DMS 273 treated with DMSO at 0.1 percent for 48 hours (cell line): ENCODE measurements at regions not wholly inside any gene's neighbourhood (a gene's known extent, or its start where the extent isn't known, plus 50 kb on each side); places are given as distances from the start of the nearest gene placed in this dataset.
"Not testable (repeated sequence)": the region's sequence is repeated elsewhere in the genome, so short reads cannot be mapped to it uniquely, and the experiment has no call there.

Experiments used
- DNase-seq: peaks from one replicate; lab custom pipeline; 2025; lab: John Stamatoyannopoulos, UW

- peak; percentile 10 for DNase-seq
Observed at GRCh38 chr17:71023249-71024030, 854.1 kb downstream of the KCNJ2 start.

DNA sequence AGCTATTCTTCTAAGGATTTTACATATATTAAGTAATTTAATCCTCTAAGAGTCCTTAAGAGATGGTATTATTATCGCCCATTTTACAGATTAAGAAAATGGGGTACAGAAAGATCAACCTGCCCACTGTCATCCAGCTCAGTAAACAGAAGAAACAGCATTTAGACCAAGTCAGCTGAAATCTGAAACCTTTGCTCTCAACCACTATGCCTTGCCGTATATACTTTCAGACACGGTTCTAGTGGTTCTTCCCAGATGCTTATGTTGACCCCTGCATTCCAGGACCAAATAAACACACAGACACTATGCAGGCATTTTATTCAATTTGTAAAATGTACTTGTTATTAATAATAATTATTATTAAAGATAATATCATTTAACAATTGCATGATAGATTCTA, 854.8 kb downstream of the KCNJ2 start:
- DNase-seq: no peak

DNA sequence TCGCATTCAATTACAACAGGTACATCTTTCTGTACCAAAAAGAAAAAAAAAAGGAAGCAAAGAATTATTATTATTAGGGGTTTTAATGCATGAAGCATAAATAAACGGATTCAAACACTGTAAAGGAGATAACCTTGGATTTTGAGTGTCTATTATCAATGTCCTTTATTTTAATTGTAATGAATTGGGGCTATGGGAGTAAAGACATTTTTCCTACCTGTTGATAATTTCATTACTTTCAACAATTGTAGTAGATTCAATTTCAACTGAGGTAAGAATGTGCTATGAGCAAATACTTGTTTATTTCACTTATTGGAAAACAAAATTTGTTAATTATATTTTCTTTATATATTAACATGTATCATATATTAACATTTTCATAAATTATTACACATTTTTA, 855.6 kb downstream of the KCNJ2 start:
- DNase-seq: no peak

- no peak for DNase-seq
Observed at GRCh38 chr17:71029246-71029645, 859.9 kb downstream of the KCNJ2 start.

GRCh38 chr17:71031286-71031685, 862.0 kb downstream of the KCNJ2 start:
- not testable (repeated sequence) for DNase-seq

- no peak for DNase-seq
Observed at GRCh38 chr17:71032746-71033273, 863.5 kb downstream of the KCNJ2 start.

- DNase-seq: no peak
Observed at GRCh38 chr17:71033336-71033735, 864.0 kb downstream of the KCNJ2 start.

- no peak for DNase-seq
Observed at GRCh38 chr17:71035226-71035625, 865.9 kb downstream of the KCNJ2 start.

GRCh38 chr17:71037386-71037785, 868.1 kb downstream of the KCNJ2 start:
- no peak for DNase-seq

DNA sequence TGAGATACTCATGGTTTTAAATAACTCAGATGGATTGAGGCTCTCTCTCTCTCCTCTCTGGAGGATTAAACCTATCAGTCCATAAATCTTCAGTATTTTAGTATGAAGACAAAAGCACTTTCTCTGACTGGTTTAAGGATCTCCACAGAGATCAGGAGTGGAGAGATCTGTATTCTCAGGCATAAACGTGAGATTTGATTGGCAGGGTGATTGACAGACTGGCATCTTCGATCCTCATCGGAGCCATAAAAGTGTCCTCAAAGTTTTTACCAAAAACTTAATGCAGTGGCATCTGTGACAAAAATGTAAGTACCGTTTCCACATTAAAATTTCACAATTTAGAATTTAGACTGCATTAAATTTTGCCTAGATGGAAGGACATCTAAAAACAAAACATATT, 870.1 kb downstream of the KCNJ2 start:
- DNase-seq: no peak

GRCh38 chr17:71052971-71053370, 883.6 kb downstream of the KCNJ2 start:
- DNase-seq: no peak

- DNase-seq: no peak
Observed at GRCh38 chr17:71055128-71055527, 885.8 kb downstream of the KCNJ2 start.

GRCh38 chr17:71057448-71057847, 888.1 kb downstream of the KCNJ2 start:
- DNase-seq: no peak

- no peak for DNase-seq
Observed at GRCh38 chr17:71057938-71058337, 888.6 kb downstream of the KCNJ2 start.

DNA sequence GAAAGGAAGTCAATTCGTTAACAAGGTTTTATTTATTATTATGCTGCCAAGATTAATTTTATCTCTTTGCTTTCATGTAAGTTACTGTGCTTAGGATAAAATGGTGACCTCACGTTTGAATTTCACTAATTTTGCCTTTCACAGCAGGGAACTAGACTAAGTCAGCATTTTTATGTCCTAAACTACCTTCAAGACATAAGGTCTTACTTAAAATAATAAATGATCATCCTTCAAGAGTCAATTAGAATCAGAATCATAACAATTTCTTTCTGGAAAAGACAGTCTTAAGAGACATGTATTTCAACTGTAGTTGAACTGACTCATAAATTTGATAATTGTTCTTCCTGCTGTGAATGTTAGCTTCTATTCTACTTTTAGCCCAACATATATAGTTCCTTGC, 893.8 kb downstream of the KCNJ2 start:
- no peak for DNase-seq

GRCh38 chr17:71063559-71063958, 894.2 kb downstream of the KCNJ2 start:
- DNase-seq: no peak

DNA sequence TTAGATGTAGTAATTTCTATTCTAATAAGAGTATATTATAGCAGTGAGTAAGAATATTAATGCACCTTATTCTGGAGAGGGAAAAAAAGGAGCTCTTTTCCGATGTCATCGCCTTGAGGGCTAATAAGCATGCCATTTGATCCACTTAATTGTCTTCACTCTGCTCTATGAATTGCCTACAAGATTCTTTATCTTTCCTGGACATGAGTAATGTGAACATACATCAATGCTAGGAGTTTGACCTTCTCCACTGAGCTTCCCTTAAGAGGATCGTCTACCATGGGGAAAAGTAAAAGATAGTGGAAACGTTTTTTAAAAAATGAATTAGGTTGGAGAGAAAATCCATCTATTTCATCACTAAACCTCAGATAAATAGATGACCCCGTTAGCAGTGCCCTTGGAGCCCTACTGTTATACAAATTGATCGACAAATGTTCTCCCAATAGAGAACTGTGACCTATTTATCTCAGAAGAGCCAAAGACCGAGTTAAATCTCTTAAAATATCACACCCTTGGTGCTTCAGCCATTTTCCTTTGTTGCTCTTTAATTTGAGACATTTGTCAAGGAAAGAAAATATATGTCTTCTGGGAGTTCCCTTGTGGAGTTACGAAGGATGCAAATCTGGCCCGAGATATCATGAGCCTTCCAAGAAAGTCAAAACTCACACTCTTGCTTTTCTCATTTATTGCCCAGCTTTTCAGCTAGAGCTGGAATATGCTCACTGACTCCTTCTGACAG, 898.5 kb downstream of the KCNJ2 start:
- no peak for DNase-seq

DNA sequence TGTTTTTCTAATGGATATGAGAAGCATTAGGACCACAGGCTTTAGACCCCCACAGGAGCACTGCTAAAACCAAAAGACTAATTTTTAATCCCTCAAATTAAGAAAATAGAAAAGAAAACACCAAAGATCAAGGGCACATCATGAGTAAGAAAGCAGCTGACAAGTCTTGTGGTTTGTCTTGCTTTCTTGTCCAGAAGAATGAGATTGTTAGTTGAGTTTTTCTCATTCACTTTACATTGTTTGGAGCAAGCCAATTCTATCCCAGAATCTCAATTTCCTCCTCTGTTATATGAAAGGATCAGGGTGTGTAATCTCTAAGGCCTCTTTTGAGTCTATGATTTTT, 899.0 kb downstream of the KCNJ2 start:
- DNase-seq: no peak

DNA sequence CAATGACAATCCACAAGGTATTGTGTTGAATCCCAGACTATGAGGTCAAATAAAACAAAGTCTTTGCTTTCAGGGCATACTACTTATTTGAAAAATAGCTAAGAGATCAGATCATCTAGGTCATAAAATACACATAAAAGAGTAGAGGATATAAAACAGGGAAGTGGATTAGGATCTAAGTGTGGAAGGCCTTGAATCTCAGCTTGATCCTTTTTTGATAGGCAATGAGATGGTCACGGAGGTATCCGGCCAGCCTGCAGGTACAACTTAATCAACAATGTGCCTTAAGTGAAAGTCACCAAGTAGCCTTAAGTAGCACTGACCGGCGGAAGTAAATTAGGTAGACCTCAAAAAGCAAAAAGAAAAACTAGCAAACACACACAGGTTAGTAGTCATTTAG, 901.7 kb downstream of the KCNJ2 start:
- DNase-seq: no peak

- no peak for DNase-seq
Observed at GRCh38 chr17:71071837-71072236, 902.5 kb downstream of the KCNJ2 start.

GRCh38 chr17:71080937-71081336, 911.6 kb downstream of the KCNJ2 start:
- DNase-seq: no peak

GRCh38 chr17:71081666-71082065, 912.3 kb downstream of the KCNJ2 start:
- DNase-seq: no peak

GRCh38 chr17:71084219-71084618, 914.9 kb downstream of the KCNJ2 start:
- DNase-seq: peak; percentile 8
